ENCODE measurements at regions not wholly inside any gene's neighbourhood (a gene's known extent, or its start where the extent isn't known, plus 50 kb on each side); places are given as distances from the start of the nearest gene placed in this dataset.
"Not testable (repeated sequence)": the region's sequence is repeated elsewhere in the genome, so short reads cannot be mapped to it uniquely, and the experiment has no call there.

DNA sequence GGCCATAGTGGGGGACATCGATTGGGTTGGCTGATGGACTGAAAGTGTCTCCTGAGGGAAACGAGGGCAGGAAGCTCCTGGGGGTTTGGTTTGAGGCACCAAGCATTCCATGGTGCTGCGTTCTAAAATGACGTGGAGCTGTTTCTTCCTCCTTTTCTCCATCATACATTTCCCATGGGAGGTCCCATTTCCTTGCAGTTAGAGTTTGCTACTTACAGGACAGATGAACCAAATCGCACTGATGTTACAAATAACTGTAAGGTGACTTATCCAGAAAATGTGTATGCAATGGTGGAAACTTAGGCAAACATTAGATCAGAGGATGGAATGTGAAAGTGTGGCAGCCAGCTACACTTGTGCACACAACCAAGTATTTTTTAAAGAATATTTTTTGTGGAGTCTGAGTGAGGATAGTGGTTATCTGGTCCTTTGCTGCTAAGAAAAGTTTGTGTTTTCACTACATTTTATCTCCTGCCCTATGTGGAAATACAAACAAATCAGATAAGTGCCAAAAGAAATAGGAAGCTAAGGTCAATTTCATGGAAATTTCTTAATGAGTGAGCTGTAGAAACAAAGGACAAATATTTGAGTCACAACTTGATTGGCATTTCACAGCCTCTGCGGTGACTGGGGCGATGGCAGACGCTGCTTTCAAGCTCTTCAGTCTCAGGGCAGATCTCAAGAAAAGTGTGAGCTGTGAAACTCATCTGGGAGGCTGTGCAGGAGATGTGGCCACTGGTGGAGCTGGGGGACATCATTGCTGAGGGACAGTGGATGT is 256.2 kb downstream of the TSN start:
- no peak for DNase-seq (ENCODE audit: low read depth)

DNA sequence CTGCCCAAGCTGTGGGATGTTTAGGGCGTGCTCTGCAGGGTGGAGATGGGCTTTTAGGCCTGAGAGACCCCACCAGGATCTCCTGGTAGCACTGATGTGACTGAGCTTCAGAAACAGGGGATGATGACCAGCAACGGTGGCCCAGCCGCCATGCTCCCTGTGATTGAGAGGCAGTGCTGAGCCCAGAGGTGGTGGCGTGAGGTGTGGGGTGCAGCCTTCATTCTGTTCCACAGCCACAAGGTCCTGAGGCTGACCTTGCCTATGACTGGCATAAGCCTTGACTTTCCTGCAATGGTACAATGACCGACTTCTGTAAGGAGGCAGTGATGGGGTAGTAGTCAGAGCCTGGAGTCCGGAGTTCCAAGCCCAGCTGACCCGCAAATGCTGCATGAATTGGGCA is 263.3 kb downstream of the TSN start:
- no peak for DNase-seq (ENCODE audit: low read depth)

DNA sequence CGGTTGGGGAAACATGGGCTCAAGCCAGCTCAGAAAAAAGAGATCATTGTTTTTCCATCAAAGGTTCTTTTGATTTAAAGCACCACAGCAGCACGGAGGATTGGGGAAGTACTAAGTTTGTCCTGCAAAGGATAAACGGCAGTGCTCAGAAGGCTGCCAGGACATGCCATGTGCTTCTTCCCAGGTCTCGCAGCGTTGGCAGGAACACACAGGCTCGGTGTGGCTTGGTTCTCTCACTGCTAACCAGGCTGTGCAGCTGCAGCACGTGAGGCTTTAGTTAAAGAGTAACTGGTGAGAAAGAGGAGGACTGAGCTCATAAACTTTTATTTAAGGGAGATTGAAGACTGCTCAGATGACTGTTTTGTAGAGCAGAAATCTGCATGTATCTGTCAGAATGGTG is 264.3 kb downstream of the TSN start:
- no peak for DNase-seq (ENCODE audit: low read depth)

DNA sequence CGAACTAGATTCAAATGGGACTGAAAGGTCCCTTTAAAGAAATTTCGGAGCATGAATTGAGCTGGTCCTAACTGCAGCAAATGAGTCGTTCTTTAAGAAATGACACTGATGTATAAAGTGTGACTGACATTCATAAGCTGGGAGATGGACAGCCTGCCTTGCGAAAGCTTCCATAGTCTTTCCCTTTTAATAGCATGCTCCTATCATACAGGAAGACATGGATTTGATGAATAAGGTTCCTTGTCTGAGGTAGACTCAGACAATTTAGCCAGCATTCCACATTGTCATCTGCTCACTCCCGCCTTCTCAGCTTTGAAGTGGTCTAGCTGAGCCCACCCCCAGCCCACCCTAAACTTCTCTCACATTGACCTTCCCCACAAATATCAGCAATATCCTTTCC is 264.9 kb downstream of the TSN start:
- no peak for DNase-seq (ENCODE audit: low read depth)

DNA sequence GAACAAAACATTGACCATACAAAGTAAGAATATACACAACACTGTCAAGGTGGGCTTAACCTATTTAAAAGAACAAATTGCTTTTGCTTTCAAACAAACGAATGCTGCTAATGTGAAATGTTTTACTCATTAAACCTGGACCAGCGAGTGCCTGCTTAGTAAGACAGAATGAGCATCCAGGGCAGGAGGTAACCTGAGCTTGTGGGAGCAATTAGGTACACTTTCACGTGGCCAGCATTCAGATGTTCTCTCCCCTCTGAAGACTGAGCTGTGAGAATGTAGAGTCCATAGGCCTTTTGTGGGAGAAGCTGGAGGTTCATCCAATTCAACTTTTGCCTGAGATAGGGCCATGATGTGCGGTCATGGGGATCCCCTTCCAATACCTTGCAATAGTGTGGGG is 266.5 kb downstream of the TSN start:
- no peak for DNase-seq (ENCODE audit: low read depth)

DNA sequence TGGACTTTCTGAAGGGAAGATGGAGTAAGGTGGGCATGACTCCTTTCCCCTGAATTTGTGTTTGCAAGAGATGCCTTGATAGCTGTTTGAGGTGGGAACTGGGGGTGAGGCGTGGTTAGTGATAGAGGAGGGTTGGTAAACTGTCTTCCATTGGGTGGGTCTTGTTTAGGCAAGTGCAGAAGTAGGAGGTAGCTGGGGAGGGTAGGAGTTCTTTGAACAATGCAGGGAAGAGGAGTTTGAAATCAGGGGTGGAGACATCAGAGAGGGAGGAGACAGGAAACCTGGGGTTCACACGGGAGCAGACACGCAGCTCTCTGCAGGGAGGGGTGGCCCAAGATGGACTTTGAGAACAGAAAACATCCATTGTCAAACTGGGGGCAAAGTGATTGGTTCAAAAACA is 267.1 kb downstream of the TSN start:
- no peak for DNase-seq (ENCODE audit: low read depth)

DNA sequence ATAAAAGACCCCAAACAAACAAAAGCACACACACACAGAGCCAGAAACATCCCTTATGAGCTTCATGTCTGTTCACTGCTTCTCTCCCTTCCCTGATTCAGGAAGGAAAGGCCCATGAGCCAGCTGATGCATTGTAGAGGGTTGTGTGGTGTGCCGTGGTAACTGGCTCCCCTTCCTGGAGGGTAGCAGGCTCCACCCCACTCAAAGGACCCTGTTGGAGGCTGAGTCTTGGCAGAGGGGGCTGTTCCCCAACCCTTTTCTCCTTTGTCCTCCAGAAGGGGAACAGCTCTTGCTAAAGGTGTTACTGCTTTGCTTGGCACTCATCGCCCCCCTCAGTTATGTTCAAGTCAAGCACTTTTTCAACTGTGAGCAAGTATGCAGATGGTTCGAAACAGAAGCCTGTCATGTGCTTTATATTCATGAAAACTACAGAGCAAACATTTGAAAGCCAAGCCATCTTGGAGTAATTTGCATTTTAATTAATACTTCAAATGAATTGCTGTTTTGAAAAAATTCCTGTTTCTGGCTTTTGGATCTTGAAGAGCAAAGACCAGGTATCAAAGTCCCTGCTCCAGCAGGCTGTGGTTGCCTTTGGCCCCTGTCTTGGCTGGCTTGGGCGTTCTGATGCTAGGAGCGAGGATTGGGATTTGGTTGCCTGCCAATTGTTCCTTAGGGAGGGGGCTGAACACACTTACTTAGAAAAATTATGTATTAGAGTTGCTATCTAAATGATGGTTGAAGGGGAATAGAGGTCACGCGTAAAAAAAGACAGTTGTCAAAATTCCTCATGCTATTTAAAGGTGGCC is 267.8 kb downstream of the TSN start:
- no peak for DNase-seq (ENCODE audit: low read depth)

DNA sequence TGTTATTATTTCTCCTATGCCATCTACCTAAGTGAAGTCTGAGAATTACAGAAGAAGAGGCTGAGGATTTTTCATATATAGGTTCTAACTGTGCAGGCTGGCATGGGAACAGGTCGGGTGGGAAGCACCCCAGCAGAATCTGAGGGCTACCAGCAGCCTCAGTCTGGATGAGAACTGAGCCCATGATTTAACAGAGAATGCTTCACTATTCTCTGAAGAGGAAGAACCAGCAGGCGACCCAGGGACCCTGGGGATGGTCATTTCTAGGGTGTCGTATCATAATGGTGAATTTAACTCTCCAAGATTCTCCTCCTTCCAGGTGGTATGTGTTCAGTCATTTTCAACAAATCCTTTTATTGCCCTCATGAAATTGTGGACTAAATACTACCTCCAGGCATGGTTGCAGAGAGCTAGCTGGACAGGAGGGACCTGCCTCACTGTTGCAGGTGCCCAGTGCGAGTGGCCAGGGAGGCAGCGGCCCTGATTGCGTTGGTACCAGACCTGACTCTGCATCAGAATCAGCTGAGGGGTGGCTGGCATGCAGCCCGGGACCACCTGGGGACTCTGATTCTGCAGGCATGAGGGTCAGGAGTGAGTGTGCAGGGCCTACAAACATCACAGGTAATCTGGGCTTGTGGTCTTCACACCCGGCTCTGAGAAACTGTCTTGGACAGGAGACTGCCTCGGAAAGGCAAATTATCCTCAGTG is 272.2 kb downstream of the TSN start:
- DNase-seq (ENCODE audit: low read depth), result no peak

DNA sequence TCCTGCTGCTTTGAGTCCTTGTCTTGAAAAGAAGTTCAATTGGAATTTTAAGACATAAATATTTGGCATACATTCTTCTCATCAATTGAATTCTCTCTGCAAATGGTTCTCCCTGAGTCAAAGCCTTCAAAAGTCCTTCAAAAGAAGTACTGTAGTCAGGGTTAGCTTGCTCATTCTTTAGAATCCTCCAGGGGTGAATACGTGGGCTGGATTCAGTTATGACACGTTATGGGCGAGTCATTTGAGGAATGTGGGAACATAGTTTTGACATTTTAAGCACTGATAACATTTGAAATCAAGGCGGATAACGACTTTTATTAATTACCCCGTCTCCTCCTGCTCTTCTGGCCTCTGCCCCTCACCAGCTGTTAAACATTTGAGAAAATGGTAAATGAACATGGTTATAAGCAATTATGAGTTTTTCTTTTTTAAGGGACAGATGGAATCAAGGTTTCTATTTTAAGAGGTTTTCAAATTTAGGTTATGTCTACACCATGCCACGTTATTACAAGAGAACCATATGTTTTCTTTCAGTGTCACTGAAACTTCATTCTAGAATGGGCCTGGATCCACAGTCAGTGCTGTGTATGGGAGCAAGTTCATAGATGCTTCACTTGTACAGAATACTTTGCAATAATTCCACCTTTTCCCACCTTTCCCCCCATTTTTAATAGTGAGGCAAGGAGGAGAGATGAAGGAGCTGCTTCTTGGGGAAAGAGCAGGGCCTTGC is 273.1 kb downstream of the TSN start:
- DNase-seq (ENCODE audit: low read depth), result no peak

DNA sequence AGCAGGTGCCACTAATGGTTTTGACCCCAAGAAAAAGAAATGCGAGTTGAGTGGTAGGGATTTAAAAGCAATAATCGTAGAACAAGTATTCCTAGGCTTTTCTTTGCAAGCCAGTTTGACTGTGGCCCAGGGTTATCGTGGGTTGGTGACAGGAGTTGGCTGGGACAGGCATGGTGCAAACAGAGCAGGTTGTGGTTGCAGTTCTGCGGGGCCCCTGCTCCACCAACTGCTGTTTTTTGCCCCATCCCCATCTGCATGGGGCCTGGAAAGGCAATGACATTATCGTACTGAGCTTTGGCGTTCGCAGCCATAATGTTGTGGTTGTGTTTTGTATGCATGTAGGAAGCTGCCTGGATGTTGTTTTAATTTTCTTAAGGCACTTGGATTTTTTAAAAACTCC is 274.0 kb downstream of the TSN start:
- DNase-seq (ENCODE audit: low read depth), result no peak

DNA sequence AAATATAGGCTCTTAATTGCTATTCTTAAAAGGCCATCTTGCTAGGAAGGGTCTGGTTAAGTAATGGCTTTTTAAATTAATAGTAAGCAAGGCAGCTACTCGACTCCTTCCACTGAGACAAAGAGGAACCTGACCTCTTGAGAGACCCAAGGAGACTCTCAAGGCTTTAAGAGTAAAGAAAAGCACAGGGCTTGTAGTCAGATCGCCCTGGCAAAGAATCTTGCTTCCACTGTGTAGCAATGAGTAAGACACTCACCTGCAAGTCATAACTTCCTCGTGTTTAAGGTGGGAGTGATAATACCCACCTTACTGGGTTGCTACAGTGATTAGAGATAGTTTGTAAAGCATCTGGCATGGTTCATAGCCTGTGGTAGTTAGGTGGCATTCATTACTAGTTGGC is 274.5 kb downstream of the TSN start:
- DNase-seq (ENCODE audit: low read depth), result no peak

DNA sequence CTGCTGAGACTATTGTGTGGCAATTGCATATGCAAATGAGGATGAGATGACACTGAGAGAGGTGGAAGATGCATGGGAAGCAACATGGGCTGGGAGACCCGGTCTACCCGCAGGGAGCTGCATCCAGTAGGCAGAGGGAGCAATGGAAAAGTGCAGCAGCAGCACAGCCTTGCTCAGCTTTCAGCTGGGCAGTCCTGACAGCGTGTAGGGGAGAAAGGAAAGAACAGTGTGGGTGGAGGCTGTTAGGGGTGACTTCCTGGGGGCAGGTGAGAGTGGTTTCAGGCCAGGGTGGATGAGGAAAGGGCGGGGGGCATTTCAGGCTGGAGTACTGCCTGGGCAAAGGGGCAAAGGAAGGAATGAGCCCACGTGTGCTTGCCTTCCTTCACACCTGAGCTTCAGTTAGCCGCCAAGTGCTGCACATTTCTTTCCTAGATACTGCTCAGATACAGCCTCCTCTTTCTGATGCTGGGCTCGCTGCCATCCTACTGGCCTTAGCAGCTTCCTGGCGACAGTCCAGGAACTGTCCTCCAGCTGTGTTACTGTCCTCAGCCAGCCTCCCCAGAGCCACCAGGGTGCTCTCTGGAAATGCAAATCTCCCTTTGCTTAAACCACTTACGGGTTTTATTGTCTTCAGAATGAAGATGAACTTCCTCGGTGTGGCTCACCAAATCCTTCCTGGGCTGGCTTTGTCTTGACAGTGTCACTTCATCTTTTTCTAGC is 276.3 kb downstream of the TSN start:
- DNase-seq (ENCODE audit: low read depth), result no peak

DNA sequence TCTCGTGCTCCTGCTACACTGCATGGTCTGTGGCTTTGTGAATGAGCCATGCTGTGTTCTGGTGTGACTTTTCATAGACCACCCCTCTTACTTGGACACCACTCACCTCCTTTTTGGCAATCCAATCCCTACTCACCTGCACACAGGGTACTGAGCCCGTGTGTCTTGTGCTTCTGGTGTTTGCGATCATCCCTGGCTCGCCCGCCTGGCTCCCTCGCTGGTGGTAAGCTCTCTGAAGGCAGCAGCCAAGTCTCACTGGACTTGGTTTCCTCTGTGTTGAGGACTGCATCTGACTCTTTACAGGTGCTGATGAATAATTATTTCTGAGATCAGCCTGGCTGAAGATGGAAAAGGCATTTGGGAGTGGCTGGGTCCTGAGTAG is 276.8 kb downstream of the TSN start:
- no peak for DNase-seq (ENCODE audit: low read depth)

DNA sequence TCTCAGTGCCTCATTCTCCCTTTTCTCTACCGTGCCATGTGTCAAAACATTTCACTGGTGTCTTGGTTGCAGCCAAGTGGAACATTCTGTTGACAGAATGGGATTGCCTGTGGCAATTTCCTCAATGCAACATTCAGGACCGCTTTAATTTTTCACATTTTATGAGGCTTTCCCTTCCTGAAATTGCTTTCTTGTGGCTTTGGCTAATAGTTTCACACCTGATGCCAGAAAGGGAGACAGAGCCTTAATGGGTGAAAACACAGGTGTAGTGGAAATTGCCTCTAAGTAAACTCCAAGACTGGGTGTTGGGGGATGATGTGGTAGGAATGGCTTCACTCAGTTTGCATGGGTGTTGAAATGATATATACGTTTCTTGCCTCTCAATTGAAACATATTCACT is 278.3 kb downstream of the TSN start:
- DNase-seq (ENCODE audit: low read depth), result no peak

DNA sequence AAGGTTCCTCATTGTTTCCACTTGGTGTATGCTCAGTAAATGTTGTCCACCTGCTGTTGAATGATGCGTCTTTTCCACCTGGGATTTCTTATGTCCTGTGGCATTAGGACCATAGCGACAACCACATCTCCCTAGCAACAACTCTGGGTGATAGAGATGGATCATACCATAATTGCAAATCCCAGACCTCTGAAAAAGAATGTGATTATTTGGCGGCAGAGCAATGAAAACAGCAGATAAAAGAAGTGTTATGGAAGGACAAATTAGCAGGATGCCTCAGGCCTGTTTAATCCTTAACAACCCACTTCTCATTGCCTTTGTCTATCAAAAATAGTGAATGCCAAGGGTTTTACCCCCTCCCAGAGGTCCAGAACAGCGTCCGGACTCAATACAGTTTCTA is 278.9 kb downstream of the TSN start:
- DNase-seq (ENCODE audit: low read depth), result no peak

DNA sequence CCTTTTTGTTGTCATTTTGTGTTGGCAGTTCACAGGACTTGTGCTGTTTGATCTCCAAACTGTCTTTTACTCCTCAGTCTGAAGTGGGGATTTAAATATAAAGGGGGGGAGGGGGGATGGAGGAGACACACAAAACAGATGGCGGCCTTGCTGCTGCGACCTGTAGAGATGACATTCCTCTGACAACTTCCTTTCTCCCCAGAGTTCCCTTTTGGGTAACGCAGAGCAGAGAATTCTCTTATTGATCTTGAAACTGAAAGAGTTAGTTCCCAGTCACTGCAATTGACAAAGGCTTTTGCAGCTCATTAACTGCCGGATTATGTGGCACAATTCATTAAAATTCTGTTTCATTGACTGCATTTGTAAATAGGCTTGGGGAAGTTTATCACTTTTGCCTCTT is 279.3 kb downstream of the TSN start:
- DNase-seq (ENCODE audit: low read depth), result no peak

DNA sequence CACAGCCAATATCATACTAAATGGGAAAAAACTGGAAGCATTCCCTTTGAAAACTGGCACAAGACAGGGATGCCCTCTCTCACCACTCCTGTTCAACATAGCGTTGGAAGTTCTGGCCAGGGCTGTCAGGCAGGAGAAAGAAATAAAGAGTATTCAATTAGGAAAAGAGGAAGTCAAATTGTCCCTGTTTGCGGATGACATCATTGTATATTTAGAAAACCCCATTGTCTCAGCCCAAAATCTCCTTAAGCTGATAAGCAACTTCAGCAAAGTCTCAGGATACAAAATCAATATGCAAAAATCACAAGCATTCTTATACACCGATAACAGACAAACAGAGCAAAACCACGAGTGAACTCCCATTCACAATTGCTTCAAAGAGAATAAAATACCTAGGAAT is 283.4 kb downstream of the TSN start:
- DNase-seq (ENCODE audit: low read depth), result not testable (repeated sequence)

DNA sequence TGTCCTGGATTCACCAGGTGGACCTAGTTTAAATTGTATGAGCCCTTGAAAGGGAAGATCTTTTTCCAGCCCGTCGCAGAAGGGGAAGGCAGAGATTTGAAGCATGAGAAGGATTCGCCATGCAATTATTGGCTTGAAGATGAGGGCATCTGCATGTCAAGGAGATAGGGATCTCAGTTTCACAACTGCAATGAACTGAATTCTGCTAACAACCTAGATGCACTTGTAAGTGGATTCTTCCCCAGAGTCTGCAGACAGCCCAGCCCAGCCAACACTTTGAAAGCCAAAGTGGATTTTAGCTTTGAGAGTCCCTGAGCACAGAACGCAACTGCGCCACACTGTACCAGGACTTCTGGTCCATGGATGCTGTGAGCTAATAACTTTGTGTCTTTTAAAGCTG is 286.0 kb downstream of the TSN start:
- no peak for DNase-seq (ENCODE audit: low read depth)

DNA sequence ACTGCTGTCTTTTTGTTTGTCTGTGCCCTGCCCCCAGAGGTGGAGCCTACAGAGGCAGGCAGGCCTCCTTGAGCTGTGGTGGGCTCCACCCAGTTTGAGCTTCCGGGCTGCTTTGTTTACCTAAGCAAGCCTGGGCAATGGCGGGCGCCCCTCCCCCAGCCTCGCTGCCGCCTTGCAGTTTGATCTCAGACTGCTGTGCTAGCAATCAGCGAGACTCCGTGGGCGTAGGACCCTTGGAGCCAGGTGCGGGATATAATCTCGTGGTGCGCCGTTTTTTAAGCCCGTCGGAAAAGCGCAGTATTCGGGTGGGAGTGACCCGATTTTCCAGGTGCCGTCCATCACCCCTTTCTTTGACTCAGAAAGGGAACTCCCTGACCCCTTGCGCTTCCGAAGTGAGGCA is 296.2 kb downstream of the TSN start:
- DNase-seq (ENCODE audit: low read depth), result not testable (repeated sequence)

DNA sequence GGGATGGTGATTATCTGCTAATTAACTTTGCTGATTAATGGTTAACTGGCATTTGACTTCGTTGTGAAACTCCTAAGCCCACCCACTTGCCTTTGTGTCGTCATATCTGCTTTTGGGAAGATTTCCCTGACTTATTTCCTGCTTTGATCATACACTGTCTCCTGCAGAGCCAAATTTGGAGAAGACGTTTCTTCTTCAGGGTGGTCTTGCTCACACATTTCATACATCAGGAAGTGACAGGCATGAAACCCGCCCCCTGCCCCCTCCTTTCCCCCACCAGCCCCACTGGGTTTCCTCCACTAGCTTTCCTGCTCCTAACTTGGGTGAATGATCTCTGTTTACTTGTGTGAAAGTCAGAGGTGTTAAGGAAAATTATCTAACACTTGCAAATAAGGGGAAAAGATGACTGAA is 300.1 kb downstream of the TSN start:
- DNase-seq (ENCODE audit: low read depth), result no peak

DNA sequence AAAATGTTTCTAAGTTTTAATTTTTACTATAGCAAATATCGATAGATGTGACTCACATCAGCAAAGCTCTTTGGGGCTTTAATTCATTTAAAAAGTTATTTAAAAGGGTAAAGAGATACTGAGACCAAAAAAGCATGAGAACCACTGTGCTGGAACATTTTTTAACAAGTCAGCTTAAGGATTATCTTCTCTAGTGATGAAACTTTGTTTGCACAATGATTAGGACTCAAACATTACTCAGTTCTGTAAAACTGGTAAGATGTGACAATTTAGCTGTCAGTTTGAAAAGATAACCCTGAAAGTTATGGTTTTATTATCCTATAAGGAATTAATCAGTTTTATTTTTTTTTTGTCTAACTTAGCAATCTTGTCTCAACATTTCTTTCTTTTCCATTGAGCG is 301.4 kb downstream of the TSN start:
- DNase-seq (ENCODE audit: low read depth), result no peak

Measured in LHCN-M2 (cell line).